Stomach (tissue), 8 donors: ENCODE measurements at regions not wholly inside any gene's neighbourhood (a gene's known extent, or its start where the extent isn't known, plus 50 kb on each side); places are given as distances from the start of the nearest gene placed in this dataset.

Source experiments
- DNase-seq, 2 donors: peaks; one replicate each; pipeline versions ENCODE4 v3.0.0 to v3.0.0-alpha.2; 2013 to 2019
- H3K27ac ChIP-seq, 5 donors: fragments of 200-600 bp in 4 of 5; sonication (generic) in 4 of 5; one replicate each; pipeline ENCODE4 v1.5.1; 2013 to 2019; ENCODE audit warnings: mild to moderate bottlenecking in 1 of 5, moderate library complexity in 1 of 5
- H3K27me3 ChIP-seq, 3 donors: fragments of 200-600 bp; sonication (generic); one replicate each; pipeline ENCODE4 v1.5.1; 2017 to 2019; ENCODE audit warnings: mixed run types in 1 of 3
- H3K36me3 ChIP-seq, 4 donors: fragments of 200-600 bp; sonication (generic); 1 replicate in 3 of 4; 2 replicates in 1 of 4; pipeline ENCODE4 v1.5.1; 2016 to 2019
- H3K4me1 ChIP-seq, 4 donors: fragments of 200-600 bp; sonication (generic); one replicate each; pipeline ENCODE4 v1.5.1; 2016 to 2019
- H3K4me3 ChIP-seq, 4 donors: fragments of 200-600 bp; sonication (generic) in 3 of 4; one replicate each; pipeline ENCODE4 v1.5.1; 2016 to 2019; ENCODE audit warnings: mild to moderate bottlenecking in 1 of 4
- H3K9me3 ChIP-seq, 4 donors: fragments of 200-600 bp; sonication (generic); one replicate each; pipeline ENCODE4 v1.5.1; 2016 to 2019
- EP300 ChIP-seq: sonication (generic); formaldehyde crosslinking; IDR thresholded peaks from one replicate; pipeline ENCODE4 v1.6.1; 2017; ENCODE audit warnings: antibody characterized with exemption
- POLR2A ChIP-seq, 4 donors: fragments of 450-650 bp; IDR thresholded peaks; one replicate each; pipeline ENCODE4 v1.6.1; 2016; ENCODE audit warnings: antibody characterized with exemption in 4 of 4, control low read depth in 2 of 4, mild to moderate bottlenecking in 1 of 4, moderate library complexity in 1 of 4
- POLR2AphosphoS5 ChIP-seq, 3 donors: sonication (generic); formaldehyde crosslinking; IDR thresholded peaks; one replicate each; pipeline ENCODE4 v1.6.1; 2016; ENCODE audit warnings: antibody characterized with exemption in 3 of 3
- WGBS, 5 donors: extraction: QIAGEN DNeasy Blood & Tissue Kit in 3 of 5; methylation state at CpG; one replicate each; pipeline versions ENCODE4 v1.1.5 to v1.1.7; 2013 to 2018; 5-methylcytosine and 5-hydroxymethylcytosine counted together
- intact Hi-C: fragments of 100-400 bp; cut with DNase I; formaldehyde crosslinking; loops from one replicate; pipeline ENCODE4 v1.15.1; 2023; ENCODE audit warnings: low total_unique reads
- TF ChIP-seq, protein P1 (sequence below), 7 experiments: fragments of 450-650 bp in 4 of 7; fragments of 200-600 bp in 3 of 7; sonication (generic) in 3 of 7; IDR thresholded peaks; one replicate each; pipeline ENCODE4 v1.5.1; 2016 to 2019; ENCODE audit warnings: antibody characterized with exemption in 7 of 7, control low read depth in 2 of 7, mild to moderate bottlenecking in 1 of 7
- donor health status: healthy with polysubstance abuse.
- donor health status: Bipolar disorder and iron deficiency.
- donor health status: healthy.

DNA sequence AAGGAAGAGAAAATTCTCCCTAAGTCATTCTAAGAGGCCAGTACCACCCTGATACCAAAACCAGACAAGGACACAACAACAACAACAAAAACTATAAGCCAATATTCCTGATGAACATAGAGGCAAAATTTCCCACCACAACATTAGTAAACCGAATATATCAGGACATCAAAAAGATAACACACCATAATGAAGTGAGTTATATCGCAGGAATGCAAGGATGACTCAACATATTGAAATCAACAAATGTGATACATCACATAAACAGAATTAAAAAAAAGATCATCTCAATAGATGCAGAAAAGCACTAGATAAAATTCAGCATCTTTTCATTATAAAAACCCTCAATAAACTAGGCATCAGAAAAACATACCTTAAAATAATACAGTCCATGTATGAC lies 1844.4 kb upstream of the PCDH10 start:
- Histone ChIP-seq H3K4me1 (no peaks in the 10 kb centered on the region), H3K27ac (no peak overlapping the region), H3K4me3 (no peak overlapping the region), H3K9me3 (peaks cover 0 to 13% (median 0%) of the 10 kb centered on the region in 4 donors), H3K36me3 (no peaks in the 10 kb centered on the region), H3K27me3 (no peaks in the 10 kb centered on the region)
- WGBS, 5 donors, result 85 to 96% (median 93%) methylated on average over 2 of the region's 2 CpGs
- DNase-seq, result no peak
- intact Hi-C loops, result no loop called here
- TF ChIP-seq, protein P1, sequence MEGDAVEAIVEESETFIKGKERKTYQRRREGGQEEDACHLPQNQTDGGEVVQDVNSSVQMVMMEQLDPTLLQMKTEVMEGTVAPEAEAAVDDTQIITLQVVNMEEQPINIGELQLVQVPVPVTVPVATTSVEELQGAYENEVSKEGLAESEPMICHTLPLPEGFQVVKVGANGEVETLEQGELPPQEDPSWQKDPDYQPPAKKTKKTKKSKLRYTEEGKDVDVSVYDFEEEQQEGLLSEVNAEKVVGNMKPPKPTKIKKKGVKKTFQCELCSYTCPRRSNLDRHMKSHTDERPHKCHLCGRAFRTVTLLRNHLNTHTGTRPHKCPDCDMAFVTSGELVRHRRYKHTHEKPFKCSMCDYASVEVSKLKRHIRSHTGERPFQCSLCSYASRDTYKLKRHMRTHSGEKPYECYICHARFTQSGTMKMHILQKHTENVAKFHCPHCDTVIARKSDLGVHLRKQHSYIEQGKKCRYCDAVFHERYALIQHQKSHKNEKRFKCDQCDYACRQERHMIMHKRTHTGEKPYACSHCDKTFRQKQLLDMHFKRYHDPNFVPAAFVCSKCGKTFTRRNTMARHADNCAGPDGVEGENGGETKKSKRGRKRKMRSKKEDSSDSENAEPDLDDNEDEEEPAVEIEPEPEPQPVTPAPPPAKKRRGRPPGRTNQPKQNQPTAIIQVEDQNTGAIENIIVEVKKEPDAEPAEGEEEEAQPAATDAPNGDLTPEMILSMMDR (IDR thresholded peaks at IDR 0.05), result no peak
- TF ChIP-seq POLR2AphosphoS5 (IDR thresholded peaks at IDR 0.05) (no peak), POLR2A (IDR thresholded peaks at IDR 0.05) (no peak), EP300 (no peak)

DNA sequence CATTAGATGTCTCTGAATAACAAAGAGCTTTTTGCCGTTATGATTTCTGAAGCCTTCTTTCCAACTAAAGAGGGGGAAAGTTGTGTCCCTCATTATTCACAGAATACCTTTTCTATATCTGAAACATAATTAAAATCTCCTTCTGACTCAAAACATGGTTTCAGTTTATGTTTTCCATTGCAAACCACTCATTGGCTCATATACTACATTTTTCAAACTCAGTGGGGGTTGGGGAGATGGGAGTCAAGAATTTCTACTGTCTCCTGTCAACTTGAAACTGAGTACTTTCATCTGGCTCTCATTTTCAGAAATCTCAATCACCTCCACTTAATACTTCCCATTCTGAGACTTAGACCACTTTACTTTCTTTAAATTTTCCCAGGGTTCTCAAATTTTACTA lies 1839.5 kb upstream of the PCDH10 start:
- DNase-seq, result no peak
- Histone ChIP-seq H3K36me3 (no peaks in the 10 kb centered on the region), H3K27ac (no peak overlapping the region), H3K4me3 (no peak overlapping the region), H3K4me1 (no peaks in the 10 kb centered on the region), H3K27me3 (no peaks in the 10 kb centered on the region), H3K9me3 (no peaks in the 10 kb centered on the region)
- intact Hi-C loops, result no loop called here
- TF ChIP-seq, protein P1 (IDR thresholded peaks at IDR 0.05), result no peak
- no peak for TF ChIP-seq EP300
- TF ChIP-seq POLR2A (IDR thresholded peaks at IDR 0.05), result no peak
- no peak for TF ChIP-seq POLR2AphosphoS5 (IDR thresholded peaks at IDR 0.05)
- 90 to 95% (median 93%) methylated on average over 1 of the region's 1 CpG for WGBS, 5 donors

DNA sequence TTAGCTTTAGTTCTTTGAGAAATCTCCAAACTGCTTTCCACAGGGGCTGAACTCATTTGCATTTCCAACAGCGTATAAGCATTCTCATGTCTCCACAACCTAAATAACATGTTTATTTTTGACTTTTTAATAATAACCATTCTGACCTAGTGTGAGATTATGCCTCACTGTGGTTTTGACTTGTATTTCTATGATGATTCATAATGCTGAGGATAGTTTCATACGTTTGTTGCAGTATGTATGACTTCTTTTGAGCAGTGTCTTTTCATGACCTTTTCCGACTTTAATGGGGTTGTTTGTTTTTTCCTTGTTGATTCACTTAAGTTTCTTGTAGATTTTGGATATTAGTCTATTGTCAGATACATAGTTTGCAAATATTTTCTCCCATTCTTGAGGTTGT lies 1833.0 kb upstream of the PCDH10 start:
- 68 to 71% (median 70%) methylated on average over 3 of the region's 3 CpGs for WGBS, 5 donors
- Histone ChIP-seq H3K27me3 (no peaks in the 10 kb centered on the region), H3K4me3 (no peak overlapping the region), H3K36me3 (no peaks in the 10 kb centered on the region), H3K4me1 (no peaks in the 10 kb centered on the region), H3K27ac (no peak overlapping the region), H3K9me3 (no peaks in the 10 kb centered on the region)
- TF ChIP-seq EP300 (no peak), POLR2AphosphoS5 (IDR thresholded peaks at IDR 0.05) (no peak), POLR2A (IDR thresholded peaks at IDR 0.05) (no peak)
- TF ChIP-seq, protein P1 (IDR thresholded peaks at IDR 0.05), result no peak
- intact Hi-C loops, result no loop called here
- no peak for DNase-seq

DNA sequence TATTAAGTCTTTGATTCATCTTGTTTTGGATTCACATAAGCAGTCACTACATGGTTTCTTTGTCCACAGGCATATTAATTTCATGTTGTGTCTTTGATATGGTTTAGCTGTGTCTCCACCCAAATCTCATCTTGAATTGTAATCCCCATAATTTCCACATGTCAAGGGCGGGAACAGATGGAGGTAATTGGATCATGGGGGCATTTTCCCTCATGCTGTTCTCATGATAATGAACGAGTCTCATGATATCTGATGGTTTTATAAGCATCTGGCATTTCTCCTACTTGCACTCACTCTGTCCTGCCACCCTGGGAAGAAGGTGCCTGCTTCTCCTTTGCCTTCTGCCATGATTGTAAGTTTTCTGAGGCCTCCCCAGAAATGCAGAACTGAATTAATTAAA lies 1811.2 kb upstream of the PCDH10 start:
- Histone ChIP-seq H3K36me3 (no peaks in the 10 kb centered on the region), H3K4me3 (no peak overlapping the region), H3K27ac (no peak overlapping the region), H3K4me1 (no peaks in the 10 kb centered on the region), H3K9me3 (no peaks in the 10 kb centered on the region), H3K27me3 (no peaks in the 10 kb centered on the region)
- 42 to 68% (median 57%) methylated on average over 2 of the region's 2 CpGs for WGBS, 5 donors
- intact Hi-C loops, result no loop called here
- no peak for TF ChIP-seq EP300
- TF ChIP-seq POLR2A (IDR thresholded peaks at IDR 0.05), result no peak
- TF ChIP-seq, protein P1 (IDR thresholded peaks at IDR 0.05), result no peak
- TF ChIP-seq POLR2AphosphoS5 (IDR thresholded peaks at IDR 0.05), result no peak
- DNase-seq, result no peak
